ENCODE measurements at regions not wholly inside any gene's neighbourhood (a gene's known extent, or its start where the extent isn't known, plus 50 kb on each side); places are given as distances from the start of the nearest gene placed in this dataset.

DNA sequence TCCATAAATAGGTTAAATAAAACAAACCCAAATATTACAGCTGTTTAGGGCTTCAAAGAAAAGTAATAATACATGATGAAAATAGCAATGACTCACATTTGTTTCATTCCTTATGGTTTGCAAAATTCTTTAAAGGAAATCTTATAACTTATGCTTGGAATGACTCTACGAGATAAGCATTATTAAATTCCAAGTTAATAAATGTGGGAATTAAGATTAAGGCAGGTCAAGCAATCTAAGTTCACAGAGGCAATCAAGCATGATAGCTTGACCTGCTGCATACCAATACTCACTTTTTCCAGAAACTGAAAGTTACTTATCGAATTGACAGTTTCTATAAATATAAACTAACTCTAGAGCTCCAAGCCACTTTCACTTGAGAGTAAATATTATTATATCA, 1002.9 kb upstream of the SEL1L start:
- H3K79me2 ChIP-seq (replicated peaks; ENCODE audit: insufficient read depth) = no peaks in the 10 kb centered on the region
- H3K4me3 ChIP-seq = no peak overlapping the region
- no peaks in the 10 kb centered on the region for H3K9me2 ChIP-seq (ENCODE audit: insufficient read depth)
- peaks cover 2% of the 10 kb centered on the region for H3K27me3 Mint-ChIP-seq (ENCODE audit: insufficient read depth, low read depth, poor library complexity)
- ATAC-seq (no peak), DNase-seq (ENCODE audit: low spot score) (no peak)
- no peak overlapping the region for H3K4me2 ChIP-seq
- H2AFZ ChIP-seq = no peak overlapping the region
- H3K27ac Mint-ChIP-seq = no peak overlapping the region
- peaks cover 90% of the 10 kb centered on the region for H3K9me3 Mint-ChIP-seq
- peaks cover 17% of the 10 kb centered on the region for H3K36me3 Mint-ChIP-seq (ENCODE audit: low read depth)
- TF ChIP-seq, protein P1, sequence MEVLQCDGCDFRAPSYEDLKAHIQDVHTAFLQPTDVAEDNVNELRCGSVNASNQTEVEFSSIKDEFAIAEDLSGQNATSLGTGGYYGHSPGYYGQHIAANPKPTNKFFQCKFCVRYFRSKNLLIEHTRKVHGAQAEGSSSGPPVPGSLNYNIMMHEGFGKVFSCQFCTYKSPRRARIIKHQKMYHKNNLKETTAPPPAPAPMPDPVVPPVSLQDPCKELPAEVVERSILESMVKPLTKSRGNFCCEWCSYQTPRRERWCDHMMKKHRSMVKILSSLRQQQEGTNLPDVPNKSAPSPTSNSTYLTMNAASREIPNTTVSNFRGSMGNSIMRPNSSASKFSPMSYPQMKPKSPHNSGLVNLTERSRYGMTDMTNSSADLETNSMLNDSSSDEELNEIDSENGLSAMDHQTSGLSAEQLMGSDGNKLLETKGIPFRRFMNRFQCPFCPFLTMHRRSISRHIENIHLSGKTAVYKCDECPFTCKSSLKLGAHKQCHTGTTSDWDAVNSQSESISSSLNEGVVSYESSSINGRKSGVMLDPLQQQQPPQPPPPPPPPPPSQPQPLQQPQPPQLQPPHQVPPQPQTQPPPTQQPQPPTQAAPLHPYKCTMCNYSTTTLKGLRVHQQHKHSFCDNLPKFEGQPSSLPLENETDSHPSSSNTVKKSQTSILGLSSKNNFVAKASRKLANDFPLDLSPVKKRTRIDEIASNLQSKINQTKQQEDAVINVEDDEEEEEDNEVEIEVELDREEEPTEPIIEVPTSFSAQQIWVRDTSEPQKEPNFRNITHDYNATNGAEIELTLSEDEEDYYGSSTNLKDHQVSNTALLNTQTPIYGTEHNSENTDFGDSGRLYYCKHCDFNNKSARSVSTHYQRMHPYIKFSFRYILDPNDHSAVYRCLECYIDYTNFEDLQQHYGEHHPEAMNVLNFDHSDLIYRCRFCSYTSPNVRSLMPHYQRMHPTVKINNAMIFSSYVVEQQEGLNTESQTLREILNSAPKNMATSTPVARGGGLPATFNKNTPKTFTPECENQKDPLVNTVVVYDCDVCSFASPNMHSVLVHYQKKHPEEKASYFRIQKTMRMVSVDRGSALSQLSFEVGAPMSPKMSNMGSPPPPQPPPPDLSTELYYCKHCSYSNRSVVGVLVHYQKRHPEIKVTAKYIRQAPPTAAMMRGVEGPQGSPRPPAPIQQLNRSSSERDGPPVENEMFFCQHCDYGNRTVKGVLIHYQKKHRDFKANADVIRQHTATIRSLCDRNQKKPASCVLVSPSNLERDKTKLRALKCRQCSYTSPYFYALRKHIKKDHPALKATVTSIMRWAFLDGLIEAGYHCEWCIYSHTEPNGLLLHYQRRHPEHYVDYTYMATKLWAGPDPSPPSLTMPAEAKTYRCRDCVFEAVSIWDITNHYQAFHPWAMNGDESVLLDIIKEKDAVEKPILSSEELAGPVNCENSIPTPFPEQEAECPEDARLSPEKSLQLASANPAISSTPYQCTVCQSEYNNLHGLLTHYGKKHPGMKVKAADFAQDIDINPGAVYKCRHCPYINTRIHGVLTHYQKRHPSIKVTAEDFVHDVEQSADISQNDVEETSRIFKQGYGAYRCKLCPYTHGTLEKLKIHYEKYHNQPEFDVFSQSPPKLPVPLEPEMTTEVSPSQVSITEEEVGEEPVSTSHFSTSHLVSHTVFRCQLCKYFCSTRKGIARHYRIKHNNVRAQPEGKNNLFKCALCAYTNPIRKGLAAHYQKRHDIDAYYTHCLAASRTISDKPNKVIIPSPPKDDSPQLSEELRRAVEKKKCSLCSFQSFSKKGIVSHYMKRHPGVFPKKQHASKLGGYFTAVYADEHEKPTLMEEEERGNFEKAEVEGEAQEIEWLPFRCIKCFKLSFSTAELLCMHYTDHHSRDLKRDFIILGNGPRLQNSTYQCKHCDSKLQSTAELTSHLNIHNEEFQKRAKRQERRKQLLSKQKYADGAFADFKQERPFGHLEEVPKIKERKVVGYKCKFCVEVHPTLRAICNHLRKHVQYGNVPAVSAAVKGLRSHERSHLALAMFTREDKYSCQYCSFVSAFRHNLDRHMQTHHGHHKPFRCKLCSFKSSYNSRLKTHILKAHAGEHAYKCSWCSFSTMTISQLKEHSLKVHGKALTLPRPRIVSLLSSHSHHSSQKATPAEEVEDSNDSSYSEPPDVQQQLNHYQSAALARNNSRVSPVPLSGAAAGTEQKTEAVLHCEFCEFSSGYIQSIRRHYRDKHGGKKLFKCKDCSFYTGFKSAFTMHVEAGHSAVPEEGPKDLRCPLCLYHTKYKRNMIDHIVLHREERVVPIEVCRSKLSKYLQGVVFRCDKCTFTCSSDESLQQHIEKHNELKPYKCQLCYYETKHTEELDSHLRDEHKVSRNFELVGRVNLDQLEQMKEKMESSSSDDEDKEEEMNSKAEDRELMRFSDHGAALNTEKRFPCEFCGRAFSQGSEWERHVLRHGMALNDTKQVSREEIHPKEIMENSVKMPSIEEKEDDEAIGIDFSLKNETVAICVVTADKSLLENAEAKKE (CRISPR knock-in tag; IDR thresholded peaks at IDR 0.05) = no peak
- no peak for TF ChIP-seq STAT1 (IDR thresholded peaks at IDR 0.05; ENCODE audit: unreplicated experiment)
- TF ChIP-seq ZNF331 (CRISPR knock-in tag; IDR thresholded peaks at IDR 0.05; ENCODE audit: low read depth) = no peak
- no peak for TF ChIP-seq ZNF114 (CRISPR knock-in tag; IDR thresholded peaks at IDR 0.05)
- no peaks in the 10 kb centered on the region for H3K36me3 ChIP-seq (ENCODE audit: insufficient read depth)
- no peaks in the 10 kb centered on the region for H3K4me1 Mint-ChIP-seq
- no peak overlapping the region for H3K4me3 Mint-ChIP-seq
- no peaks in the 10 kb centered on the region for H4K20me1 ChIP-seq (replicated peaks; ENCODE audit: insufficient read depth)
- no peak overlapping the region for H3K27ac ChIP-seq (ENCODE audit: low read depth)
- no peaks in the 10 kb centered on the region for H3K4me1 ChIP-seq (ENCODE audit: insufficient read depth)
- H3F3A ChIP-seq (replicated peaks; ENCODE audit: low read depth) = no peaks in the 10 kb centered on the region
- H3K27me3 ChIP-seq (ENCODE audit: insufficient read depth) = no peaks in the 10 kb centered on the region

DNA sequence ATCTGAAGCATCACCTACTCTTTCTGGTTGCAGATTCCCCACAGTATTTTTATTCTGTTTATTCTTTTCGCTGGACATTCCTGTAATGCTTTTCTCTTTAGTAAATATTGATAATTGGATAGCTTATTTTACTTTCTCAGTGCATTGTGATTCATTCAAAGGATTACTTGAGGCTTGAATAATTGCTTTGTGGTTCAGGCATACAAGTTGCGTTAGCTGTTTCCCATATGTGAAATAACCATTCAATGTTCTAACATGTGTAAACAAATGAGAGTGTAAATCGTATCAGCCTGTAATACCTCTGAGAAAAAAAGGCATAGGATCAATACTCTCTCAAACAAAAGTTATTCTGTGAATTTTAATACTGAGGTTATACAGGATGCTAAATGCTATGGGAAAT, 1004.2 kb upstream of the SEL1L start:
- no peak overlapping the region for H2AFZ ChIP-seq
- no peaks in the 10 kb centered on the region for H3K36me3 ChIP-seq (ENCODE audit: insufficient read depth)
- no peak overlapping the region for H3K4me3 ChIP-seq
- no peaks in the 10 kb centered on the region for H3K4me1 ChIP-seq (ENCODE audit: insufficient read depth)
- H3K27me3 Mint-ChIP-seq (ENCODE audit: insufficient read depth, low read depth, poor library complexity) = peaks cover 2% of the 10 kb centered on the region
- H3K27me3 ChIP-seq (ENCODE audit: insufficient read depth) = no peaks in the 10 kb centered on the region
- H3K36me3 Mint-ChIP-seq (ENCODE audit: low read depth) = peaks cover 20% of the 10 kb centered on the region
- ATAC-seq (no peak), DNase-seq (ENCODE audit: low spot score) (no peak)
- H3K4me1 Mint-ChIP-seq = no peaks in the 10 kb centered on the region
- H3K4me3 Mint-ChIP-seq = no peak overlapping the region
- H3K27ac ChIP-seq (ENCODE audit: low read depth) = no peak overlapping the region
- no peaks in the 10 kb centered on the region for H3F3A ChIP-seq (replicated peaks; ENCODE audit: low read depth)
- H3K27ac Mint-ChIP-seq = no peak overlapping the region
- no peaks in the 10 kb centered on the region for H4K20me1 ChIP-seq (replicated peaks; ENCODE audit: insufficient read depth)
- peaks cover 91% of the 10 kb centered on the region for H3K9me3 Mint-ChIP-seq
- H3K9me2 ChIP-seq (ENCODE audit: insufficient read depth) = no peaks in the 10 kb centered on the region
- no peaks in the 10 kb centered on the region for H3K79me2 ChIP-seq (replicated peaks; ENCODE audit: insufficient read depth)
- H3K4me2 ChIP-seq = no peak overlapping the region
- no peak for TF ChIP-seq ZNF331 (CRISPR knock-in tag; IDR thresholded peaks at IDR 0.05; ENCODE audit: low read depth)
- TF ChIP-seq, protein P2, sequence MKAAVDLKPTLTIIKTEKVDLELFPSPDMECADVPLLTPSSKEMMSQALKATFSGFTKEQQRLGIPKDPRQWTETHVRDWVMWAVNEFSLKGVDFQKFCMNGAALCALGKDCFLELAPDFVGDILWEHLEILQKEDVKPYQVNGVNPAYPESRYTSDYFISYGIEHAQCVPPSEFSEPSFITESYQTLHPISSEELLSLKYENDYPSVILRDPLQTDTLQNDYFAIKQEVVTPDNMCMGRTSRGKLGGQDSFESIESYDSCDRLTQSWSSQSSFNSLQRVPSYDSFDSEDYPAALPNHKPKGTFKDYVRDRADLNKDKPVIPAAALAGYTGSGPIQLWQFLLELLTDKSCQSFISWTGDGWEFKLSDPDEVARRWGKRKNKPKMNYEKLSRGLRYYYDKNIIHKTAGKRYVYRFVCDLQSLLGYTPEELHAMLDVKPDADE (IDR thresholded peaks at IDR 0.05) = no peak
- TF ChIP-seq, protein P1 (CRISPR knock-in tag; IDR thresholded peaks at IDR 0.05) = no peak
- no peak for TF ChIP-seq EZH2 (IDR thresholded peaks at IDR 0.05; ENCODE audit: low read depth, unreplicated experiment)

Measured in GM23338 (cell line).